ENCODE measurements at regions not wholly inside any gene's neighbourhood (a gene's known extent, or its start where the extent isn't known, plus 50 kb on each side); places are given as distances from the start of the nearest gene placed in this dataset.
"Not testable (repeated sequence)": the region's sequence is repeated elsewhere in the genome, so short reads cannot be mapped to it uniquely, and the experiment has no call there.

DNA sequence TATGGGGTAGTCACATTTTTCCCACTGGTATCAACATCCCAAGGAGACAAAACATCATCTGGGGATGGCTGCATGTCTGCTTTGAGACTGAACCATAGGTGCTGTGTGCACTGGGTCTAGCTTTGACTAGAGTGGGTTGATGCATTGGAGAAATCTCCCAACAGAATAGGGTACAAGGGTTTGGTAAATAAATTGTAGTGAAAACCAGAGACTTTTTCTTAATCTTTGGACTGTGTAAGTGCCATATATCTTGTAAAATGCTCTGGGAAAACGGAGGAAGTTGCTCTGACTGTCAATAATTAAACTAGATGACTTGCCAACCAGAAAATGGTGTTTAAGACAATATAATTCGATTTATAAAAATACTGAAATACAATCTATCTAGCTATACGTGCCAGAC is 1064.0 kb upstream of the SLIT2 start:
- Histone ChIP-seq H3K36me3 (ENCODE audit: control insufficient read depth in 2 of 3, insufficient read depth in 3 of 3, low read length in 3 of 3) (no peaks in the 10 kb centered on the region), H3K4me1 (ENCODE audit: control insufficient read depth in 2 of 3, insufficient read depth in 2 of 3, low read depth in 1 of 3, low read length in 3 of 3) (no peaks in the 10 kb centered on the region), H3K9me3 (ENCODE audit: control insufficient read depth in 2 of 3, insufficient read depth in 1 of 3, low read length in 3 of 3) (no peaks in the 10 kb centered on the region), H3K9ac (ENCODE audit: low read length in 3 of 3) (no peak overlapping the region), H3K27me3 (ENCODE audit: control insufficient read depth, insufficient read depth, low read length) (no peaks in the 10 kb centered on the region), H3K4me3 (ENCODE audit: low read length in 3 of 3) (no peak overlapping the region), H3K27ac (ENCODE audit: low read depth in 2 of 2, low read length in 2 of 2) (no peak overlapping the region)
- FAIRE-seq (no peak), DNase-seq (no peak)
- TF ChIP-seq, protein P1, sequence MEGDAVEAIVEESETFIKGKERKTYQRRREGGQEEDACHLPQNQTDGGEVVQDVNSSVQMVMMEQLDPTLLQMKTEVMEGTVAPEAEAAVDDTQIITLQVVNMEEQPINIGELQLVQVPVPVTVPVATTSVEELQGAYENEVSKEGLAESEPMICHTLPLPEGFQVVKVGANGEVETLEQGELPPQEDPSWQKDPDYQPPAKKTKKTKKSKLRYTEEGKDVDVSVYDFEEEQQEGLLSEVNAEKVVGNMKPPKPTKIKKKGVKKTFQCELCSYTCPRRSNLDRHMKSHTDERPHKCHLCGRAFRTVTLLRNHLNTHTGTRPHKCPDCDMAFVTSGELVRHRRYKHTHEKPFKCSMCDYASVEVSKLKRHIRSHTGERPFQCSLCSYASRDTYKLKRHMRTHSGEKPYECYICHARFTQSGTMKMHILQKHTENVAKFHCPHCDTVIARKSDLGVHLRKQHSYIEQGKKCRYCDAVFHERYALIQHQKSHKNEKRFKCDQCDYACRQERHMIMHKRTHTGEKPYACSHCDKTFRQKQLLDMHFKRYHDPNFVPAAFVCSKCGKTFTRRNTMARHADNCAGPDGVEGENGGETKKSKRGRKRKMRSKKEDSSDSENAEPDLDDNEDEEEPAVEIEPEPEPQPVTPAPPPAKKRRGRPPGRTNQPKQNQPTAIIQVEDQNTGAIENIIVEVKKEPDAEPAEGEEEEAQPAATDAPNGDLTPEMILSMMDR (IDR thresholded peaks at IDR 0.05; ENCODE audit: borderline replicate concordance, extremely low read depth, insufficient read depth): no peak
- intact Hi-C loops (cut with DNase I): no loop called here

- FAIRE-seq: peak; percentile 47
These were observed 1064.6 kb upstream of the SLIT2 start for GRCh38 chr4:19187096-19187495.

GRCh38 chr4:19181631-19182030 is 1070.1 kb upstream of the SLIT2 start:
- intact Hi-C loops (cut with DNase I); DNase-seq; H3K4me3 ChIP-seq (ENCODE audit: low read length in 3 of 3); H3K36me3 ChIP-seq (ENCODE audit: control insufficient read depth in 2 of 3, insufficient read depth in 3 of 3, low read length in 3 of 3); FAIRE-seq; H3K27me3 ChIP-seq (ENCODE audit: control insufficient read depth, insufficient read depth, low read length); H3K9me3 ChIP-seq (ENCODE audit: control insufficient read depth in 2 of 3, insufficient read depth in 1 of 3, low read length in 3 of 3); H3K27ac ChIP-seq (ENCODE audit: low read depth in 2 of 2, low read length in 2 of 2); H3K9ac ChIP-seq (ENCODE audit: low read length in 3 of 3); H3K4me1 ChIP-seq (ENCODE audit: control insufficient read depth in 2 of 3, insufficient read depth in 2 of 3, low read depth in 1 of 3, low read length in 3 of 3): not testable (repeated sequence)

More at GRCh38 chr4:19187096-19187495, 1064.6 kb upstream of the SLIT2 start:
- TF ChIP-seq, protein P1 (IDR thresholded peaks at IDR 0.05; ENCODE audit: borderline replicate concordance, extremely low read depth, insufficient read depth): no peak
- H3K9me3 ChIP-seq (ENCODE audit: control insufficient read depth in 2 of 3, insufficient read depth in 1 of 3, low read length in 3 of 3): no peaks in the 10 kb centered on the region
- H3K4me3 ChIP-seq (ENCODE audit: low read length in 3 of 3): no peak overlapping the region
- intact Hi-C loops (cut with DNase I): no loop called here
- no peak overlapping the region for H3K9ac ChIP-seq (ENCODE audit: low read length in 3 of 3)
- H3K27me3 ChIP-seq (ENCODE audit: control insufficient read depth, insufficient read depth, low read length): no peaks in the 10 kb centered on the region
- no peaks in the 10 kb centered on the region for H3K36me3 ChIP-seq (ENCODE audit: control insufficient read depth in 2 of 3, insufficient read depth in 3 of 3, low read length in 3 of 3)
- H3K27ac ChIP-seq (ENCODE audit: low read depth in 2 of 2, low read length in 2 of 2): no peak overlapping the region
- H3K4me1 ChIP-seq (ENCODE audit: control insufficient read depth in 2 of 3, insufficient read depth in 2 of 3, low read depth in 1 of 3, low read length in 3 of 3): no peaks in the 10 kb centered on the region
- DNase-seq: peak in 2 of 5 donors; percentile 54 to 82

GRCh38 chr4:19178835-19179234 is 1072.9 kb upstream of the SLIT2 start:
- no peaks in the 10 kb centered on the region for H3K27me3 ChIP-seq (ENCODE audit: control insufficient read depth, insufficient read depth, low read length)

More at GRCh38 chr4:19178835-19179234, 1072.9 kb upstream of the SLIT2 start:
- FAIRE-seq: no peak
- TF ChIP-seq, protein P1 (IDR thresholded peaks at IDR 0.05; ENCODE audit: borderline replicate concordance, extremely low read depth, insufficient read depth): no peak
- no peaks in the 10 kb centered on the region for H3K36me3 ChIP-seq (ENCODE audit: control insufficient read depth in 2 of 3, insufficient read depth in 3 of 3, low read length in 3 of 3)
- H3K4me3 ChIP-seq (ENCODE audit: low read length in 3 of 3): no peak overlapping the region
- H3K9ac ChIP-seq (ENCODE audit: low read length in 3 of 3): no peak overlapping the region
- H3K27ac ChIP-seq (ENCODE audit: low read depth in 2 of 2, low read length in 2 of 2): no peak overlapping the region
- DNase-seq: no peak
- no peaks in the 10 kb centered on the region for H3K9me3 ChIP-seq (ENCODE audit: control insufficient read depth in 2 of 3, insufficient read depth in 1 of 3, low read length in 3 of 3)
- intact Hi-C loops (cut with DNase I): no loop called here
- H3K4me1 ChIP-seq (ENCODE audit: control insufficient read depth in 2 of 3, insufficient read depth in 2 of 3, low read depth in 1 of 3, low read length in 3 of 3): no peaks in the 10 kb centered on the region

Data from kidney (tissue), 13 donors.